ENCODE measurements at regions not wholly inside any gene's neighbourhood (a gene's known extent, or its start where the extent isn't known, plus 50 kb on each side); places are given as distances from the start of the nearest gene placed in this dataset.
A peak's percentile ranks its signal among the peaks of the same experiment; 100 is the strongest.

DNA sequence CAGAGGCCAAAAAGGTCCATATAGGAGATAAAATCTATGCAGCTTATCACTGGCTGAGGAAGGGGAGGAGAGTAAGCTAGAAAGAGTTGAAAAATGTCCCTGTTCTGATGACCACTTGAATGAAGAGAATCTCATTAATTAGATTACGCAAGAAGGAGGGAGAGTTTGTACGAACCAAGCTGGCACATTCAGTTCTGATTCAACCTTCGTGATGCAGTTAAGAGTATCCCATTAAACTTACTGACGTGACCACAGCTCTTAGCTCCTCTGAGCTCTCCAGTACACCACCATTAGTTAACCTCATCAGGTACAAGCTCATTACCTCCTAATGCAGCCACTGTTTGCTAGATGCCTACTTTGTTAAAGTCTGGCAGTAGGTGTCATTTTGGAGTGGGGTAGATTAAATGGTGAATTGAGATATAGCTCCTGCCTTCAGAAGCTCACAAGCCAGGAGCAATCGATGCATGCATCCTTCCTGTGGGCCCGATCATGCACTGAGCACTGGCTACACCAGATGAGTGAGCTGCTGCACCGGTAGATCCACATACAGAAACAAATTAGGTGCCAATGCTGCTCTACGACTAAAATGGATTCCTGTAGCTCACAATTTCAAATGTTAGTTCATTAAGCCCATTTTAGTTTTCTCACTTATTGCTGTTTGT is 458.3 kb downstream of the COG6 start:
- H3K27ac Mint-ChIP-seq, result no peak overlapping the region
- no peaks in the 10 kb centered on the region for H3K27me3 Mint-ChIP-seq
- peaks cover 6% of the 10 kb centered on the region for H3K36me3 Mint-ChIP-seq
- no peak for ATAC-seq
- peaks cover 30% of the 10 kb centered on the region for H3K4me1 Mint-ChIP-seq
- H3K4me3 Mint-ChIP-seq, result no peak overlapping the region
- H3K9me3 Mint-ChIP-seq (ENCODE audit: low read depth), result no peaks in the 10 kb centered on the region
- CTCF ChIA-PET, result interaction anchor here (1.0 kb wide), 1 partner anchor 9 kb away, joined by 3 read pairs; no protein-coding TSS in a partner anchor
- no peak for DNase-seq

DNA sequence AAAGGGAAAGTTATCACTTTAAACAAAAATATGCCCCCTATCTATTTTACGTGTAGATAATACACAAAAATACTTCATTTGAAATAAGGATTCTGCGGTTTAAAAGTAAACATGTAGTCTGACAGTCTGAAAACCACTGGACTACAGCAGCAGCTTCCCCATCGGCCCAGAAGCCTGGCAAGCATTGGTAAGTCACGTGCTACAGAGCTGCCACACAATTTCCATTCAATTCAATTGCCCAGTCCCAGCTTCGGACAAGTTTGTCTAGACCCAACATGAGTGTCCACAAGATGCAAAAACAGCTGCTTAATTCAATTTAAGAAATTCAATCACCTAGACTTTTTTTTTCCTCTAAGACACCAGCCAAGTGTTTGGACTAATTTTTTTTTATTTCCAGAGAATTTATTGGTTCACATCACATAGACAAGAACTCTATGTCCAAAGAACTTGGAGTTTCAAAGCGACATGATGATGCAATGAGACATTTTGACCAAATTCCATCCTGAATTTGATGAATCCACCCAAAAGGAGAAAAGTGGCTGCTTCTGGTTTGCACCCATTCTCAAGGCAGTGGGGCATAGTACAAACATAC is 458.9 kb downstream of the COG6 start:
- no peak overlapping the region for H3K4me3 Mint-ChIP-seq
- DNase-seq (no peak), ATAC-seq (no peak)
- H3K36me3 Mint-ChIP-seq, result peaks cover 8% of the 10 kb centered on the region
- no peak overlapping the region for H3K27ac Mint-ChIP-seq
- no peaks in the 10 kb centered on the region for H3K27me3 Mint-ChIP-seq
- H3K9me3 Mint-ChIP-seq (ENCODE audit: low read depth), result peaks cover 3% of the 10 kb centered on the region
- H3K4me1 Mint-ChIP-seq, result peaks cover 25% of the 10 kb centered on the region
- CTCF ChIA-PET, result interaction anchor here (0.9 to 1.0 kb wide), 2 partner anchors 9 to 45 kb away, joined by 3 read pairs; no protein-coding TSS in a partner anchor

DNA sequence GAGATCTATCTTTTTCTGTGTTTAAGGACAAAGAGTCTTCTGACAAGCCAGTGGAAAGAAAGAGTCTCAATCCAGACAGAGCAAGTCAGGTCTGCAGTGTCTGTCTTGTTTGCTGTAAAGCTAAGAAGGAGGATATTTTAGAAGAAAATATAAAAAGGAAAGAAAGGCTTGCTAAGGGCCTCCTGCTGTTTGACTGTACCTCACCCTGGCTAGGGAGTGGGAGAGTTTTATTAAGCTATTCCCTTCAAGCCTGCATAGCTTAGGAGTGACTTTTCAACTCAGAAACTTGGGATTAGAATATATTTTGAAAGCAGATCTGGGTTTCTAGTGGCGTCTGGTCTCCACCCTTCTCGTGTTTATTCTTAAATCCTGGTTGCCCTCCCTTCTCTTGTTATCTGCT is 460.0 kb downstream of the COG6 start:
- no peak for ATAC-seq
- H3K4me1 Mint-ChIP-seq, result peaks cover 20% of the 10 kb centered on the region
- CTCF ChIA-PET, result interaction anchor here (0.6 to 1.0 kb wide), 3 partner anchors 13 to 569 kb away, joined by 3 to 4 read pairs (median 3); no protein-coding TSS in a partner anchor
- peaks cover 8% of the 10 kb centered on the region for H3K36me3 Mint-ChIP-seq
- no peak for DNase-seq
- H3K27ac Mint-ChIP-seq, result peak overlapping the region; percentile 85
- peaks cover 9% of the 10 kb centered on the region for H3K9me3 Mint-ChIP-seq (ENCODE audit: low read depth)
- no peak overlapping the region for H3K4me3 Mint-ChIP-seq
- H3K27me3 Mint-ChIP-seq, result no peaks in the 10 kb centered on the region

DNA sequence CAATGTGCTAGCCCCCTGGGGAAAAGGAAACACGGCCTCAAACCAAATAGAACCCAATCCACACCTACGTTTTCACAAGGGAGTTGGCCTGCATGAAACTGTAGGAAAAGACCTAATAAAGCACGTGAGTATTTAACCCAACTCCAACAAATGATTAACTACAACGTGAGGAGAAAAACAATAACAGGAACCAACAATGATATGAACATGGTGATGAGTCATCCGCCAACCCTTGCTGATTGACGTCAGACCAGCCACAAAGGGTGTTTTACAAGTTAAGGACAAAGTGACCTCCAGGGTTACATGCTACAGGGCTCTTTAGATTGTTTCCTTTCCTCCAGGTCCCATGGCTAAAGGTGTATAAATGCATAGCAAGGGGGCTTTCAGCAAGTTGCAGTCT is 460.5 kb downstream of the COG6 start:
- Mint-ChIP-seq H3K27me3 (no peaks in the 10 kb centered on the region), H3K27ac (peak overlapping the region; percentile 85), H3K9me3 (ENCODE audit: low read depth) (peaks cover 9% of the 10 kb centered on the region), H3K4me3 (no peak overlapping the region), H3K4me1 (peaks cover 20% of the 10 kb centered on the region), H3K36me3 (peaks cover 8% of the 10 kb centered on the region)
- peak; percentile 78 for DNase-seq
- CTCF ChIA-PET, result interaction anchor here (0.9 to 1.0 kb wide), 2 partner anchors 12 to 70 kb away, joined by 3 to 4 read pairs; no protein-coding TSS in a partner anchor
- ATAC-seq, result peak; percentile 95

DNA sequence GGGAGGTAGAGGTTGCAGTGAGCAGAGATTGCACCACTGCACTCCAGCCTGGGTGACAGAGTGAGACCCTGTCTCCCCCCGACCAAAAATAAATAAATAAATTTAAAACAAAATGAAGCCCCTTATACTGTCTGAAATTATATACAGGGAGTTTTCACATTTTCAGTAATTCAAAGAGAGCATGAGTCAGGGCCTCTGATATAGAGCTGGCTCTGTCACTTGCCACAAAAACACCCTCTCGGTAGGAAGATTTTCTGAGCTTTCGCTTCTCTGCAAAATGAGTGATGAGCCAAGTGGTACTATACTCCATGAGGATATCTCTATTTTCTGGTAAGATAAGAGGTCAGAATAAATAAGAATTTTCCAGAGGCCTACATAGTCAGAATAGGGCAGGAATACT is 462.9 kb downstream of the COG6 start:
- ATAC-seq (no peak), DNase-seq (no peak)
- H3K36me3 Mint-ChIP-seq, result peaks cover 8% of the 10 kb centered on the region
- no peak overlapping the region for H3K27ac Mint-ChIP-seq
- H3K27me3 Mint-ChIP-seq, result no peaks in the 10 kb centered on the region
- H3K9me3 Mint-ChIP-seq (ENCODE audit: low read depth), result peaks cover 9% of the 10 kb centered on the region
- CTCF ChIA-PET, result no interaction called here
- H3K4me1 Mint-ChIP-seq, result peaks cover 20% of the 10 kb centered on the region
- no peak overlapping the region for H3K4me3 Mint-ChIP-seq

DNA sequence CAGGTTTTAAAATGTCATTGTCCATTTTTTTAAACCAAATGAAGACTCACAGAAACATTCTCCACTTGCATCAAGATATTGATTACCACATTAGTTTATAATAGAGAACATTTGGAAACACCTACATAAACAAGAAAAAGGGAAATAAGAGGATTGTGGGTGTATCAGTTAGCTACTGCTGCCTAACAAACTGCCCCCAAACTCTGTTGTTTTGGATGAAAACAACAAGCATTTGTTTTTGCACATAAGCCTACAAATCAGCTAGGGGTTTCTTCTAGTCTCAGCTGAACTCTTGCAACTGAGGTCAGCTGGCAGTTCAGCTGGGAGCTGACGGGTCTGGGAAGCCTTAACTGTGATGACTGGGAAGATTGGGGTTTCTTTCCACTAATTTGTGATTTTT is 464.4 kb downstream of the COG6 start:
- peaks cover 8% of the 10 kb centered on the region for H3K36me3 Mint-ChIP-seq

DNA sequence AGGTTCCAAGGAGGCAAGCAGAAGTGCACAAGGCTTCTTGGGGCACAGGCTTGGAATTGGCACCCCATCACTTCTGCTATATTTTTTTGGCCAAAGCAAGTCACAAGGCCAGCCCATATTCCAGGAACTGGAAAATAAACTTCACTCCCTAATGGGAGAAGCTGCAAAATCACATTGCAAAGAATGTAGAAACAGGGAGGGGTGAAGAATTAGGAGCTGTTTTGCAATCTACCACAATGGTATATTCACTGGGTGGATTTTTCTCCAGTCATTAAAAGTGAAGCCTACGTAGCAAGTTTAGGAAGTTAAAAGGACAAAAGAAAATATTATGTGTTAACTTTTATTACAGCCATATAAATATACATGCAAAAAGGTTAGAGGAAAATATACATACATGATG is 464.8 kb downstream of the COG6 start:
- Mint-ChIP-seq H3K27ac (no peak overlapping the region), H3K4me3 (no peak overlapping the region), H3K4me1 (peaks cover 22% of the 10 kb centered on the region), H3K36me3 (peaks cover 6% of the 10 kb centered on the region), H3K27me3 (no peaks in the 10 kb centered on the region), H3K9me3 (ENCODE audit: low read depth) (peaks cover 9% of the 10 kb centered on the region)
- no peak for ATAC-seq
- DNase-seq, result no peak
- CTCF ChIA-PET, result interaction anchor here (1.2 kb wide), 1 partner anchor 548 kb away, joined by 3 read pairs; no protein-coding TSS in a partner anchor

More for the DNA sequence above, 464.4 kb downstream of the COG6 start:
- Mint-ChIP-seq H3K9me3 (ENCODE audit: low read depth) (peaks cover 9% of the 10 kb centered on the region), H3K27me3 (no peaks in the 10 kb centered on the region), H3K4me3 (no peak overlapping the region), H3K27ac (no peak overlapping the region), H3K4me1 (peaks cover 20% of the 10 kb centered on the region)
- DNase-seq, result no peak
- CTCF ChIA-PET, result interaction anchor here (1.2 kb wide), 1 partner anchor 548 kb away, joined by 3 read pairs; no protein-coding TSS in a partner anchor
- no peak for ATAC-seq

DNA sequence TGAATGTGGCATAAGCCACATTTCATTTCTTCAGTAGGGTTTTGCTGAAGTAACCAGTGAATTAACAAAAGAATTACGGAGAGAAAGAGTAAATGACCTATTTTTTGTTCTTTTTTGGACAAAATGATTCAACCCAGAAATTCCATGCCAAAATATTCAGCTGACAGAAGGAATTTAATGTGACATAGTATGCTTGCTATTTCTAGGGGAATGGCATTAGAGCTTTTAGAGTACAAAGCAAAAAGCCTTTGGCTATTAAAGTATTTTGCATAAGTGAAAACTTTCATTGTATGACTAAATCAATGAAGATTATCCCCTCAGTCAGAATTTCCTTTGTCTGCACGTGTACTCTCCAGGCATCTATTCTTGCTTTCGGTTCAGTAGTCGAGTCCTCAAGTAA is 465.3 kb downstream of the COG6 start:
- H3K4me1 Mint-ChIP-seq, result peaks cover 21% of the 10 kb centered on the region
- peaks cover 6% of the 10 kb centered on the region for H3K36me3 Mint-ChIP-seq
- H3K27me3 Mint-ChIP-seq, result no peaks in the 10 kb centered on the region
- no peak overlapping the region for H3K27ac Mint-ChIP-seq
- ATAC-seq (no peak), DNase-seq (no peak)
- CTCF ChIA-PET, result interaction anchor here (1.2 kb wide), 1 partner anchor 547 kb away, joined by 3 read pairs; no protein-coding TSS in a partner anchor
- peaks cover 9% of the 10 kb centered on the region for H3K9me3 Mint-ChIP-seq (ENCODE audit: low read depth)
- no peak overlapping the region for H3K4me3 Mint-ChIP-seq

DNA sequence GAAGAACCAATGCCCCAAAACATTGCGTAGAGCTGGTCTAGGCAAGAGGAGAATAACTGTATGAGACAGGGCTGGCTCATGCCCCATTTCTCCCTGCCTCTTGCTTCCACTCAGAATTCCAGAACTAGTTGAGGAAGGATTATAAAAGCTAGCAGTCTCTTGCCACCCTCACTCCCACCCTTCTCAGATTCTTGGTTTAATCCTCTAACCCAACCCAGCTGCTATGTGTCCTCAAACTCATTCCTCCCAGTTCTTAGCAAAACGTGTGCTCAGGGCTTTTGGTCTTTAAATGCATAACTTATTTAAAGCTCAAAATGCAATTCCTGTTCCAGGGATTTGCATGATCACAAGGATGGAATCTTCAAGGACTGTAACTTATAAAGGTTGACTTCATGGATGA is 466.3 kb downstream of the COG6 start:
- H3K36me3 Mint-ChIP-seq, result peaks cover 4% of the 10 kb centered on the region
- peaks cover 18% of the 10 kb centered on the region for H3K4me1 Mint-ChIP-seq
- no peak overlapping the region for H3K27ac Mint-ChIP-seq
- H3K9me3 Mint-ChIP-seq (ENCODE audit: low read depth), result peaks cover 9% of the 10 kb centered on the region
- H3K27me3 Mint-ChIP-seq, result no peaks in the 10 kb centered on the region
- CTCF ChIA-PET, result no interaction called here
- DNase-seq (no peak), ATAC-seq (no peak)
- no peak overlapping the region for H3K4me3 Mint-ChIP-seq

DNA sequence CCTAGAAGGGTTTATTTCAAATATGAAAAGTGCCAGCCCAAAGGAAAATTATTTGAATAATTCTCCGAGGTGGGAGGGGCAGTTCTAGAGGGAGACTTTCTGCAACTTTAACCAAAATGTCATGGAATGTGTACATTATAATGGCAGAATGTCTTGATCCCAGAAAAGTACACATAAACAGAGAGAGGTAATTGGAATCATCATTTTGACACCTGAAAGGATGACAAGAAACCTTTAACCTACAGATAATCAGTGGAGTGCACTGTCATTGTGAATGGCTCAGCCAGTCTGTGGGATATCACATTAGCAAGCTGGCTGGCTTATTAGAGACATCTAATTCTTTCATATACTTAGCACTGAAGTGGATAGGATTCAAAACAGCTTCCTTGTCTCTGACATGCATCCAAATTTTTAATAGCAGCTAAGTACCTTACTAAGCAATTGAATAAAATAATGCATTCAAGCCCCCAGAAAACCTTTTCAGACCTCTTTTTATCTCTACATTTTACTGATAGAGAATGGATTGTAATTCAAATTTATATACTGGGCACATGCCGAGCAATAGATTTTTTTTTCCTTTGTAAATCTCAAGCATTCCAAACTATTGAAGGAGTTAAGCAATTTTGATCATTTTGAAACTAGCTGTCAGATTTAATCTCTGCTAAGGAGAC is 468.6 kb downstream of the COG6 start:
- CTCF ChIA-PET, result no interaction called here
- no peak overlapping the region for H3K4me3 Mint-ChIP-seq
- H3K4me1 Mint-ChIP-seq, result peaks cover 25% of the 10 kb centered on the region
- H3K27me3 Mint-ChIP-seq, result no peaks in the 10 kb centered on the region
- ATAC-seq (no peak), DNase-seq (no peak)
- H3K36me3 Mint-ChIP-seq, result peaks cover 8% of the 10 kb centered on the region
- H3K9me3 Mint-ChIP-seq (ENCODE audit: low read depth), result peaks cover 7% of the 10 kb centered on the region
- no peak overlapping the region for H3K27ac Mint-ChIP-seq

DNA sequence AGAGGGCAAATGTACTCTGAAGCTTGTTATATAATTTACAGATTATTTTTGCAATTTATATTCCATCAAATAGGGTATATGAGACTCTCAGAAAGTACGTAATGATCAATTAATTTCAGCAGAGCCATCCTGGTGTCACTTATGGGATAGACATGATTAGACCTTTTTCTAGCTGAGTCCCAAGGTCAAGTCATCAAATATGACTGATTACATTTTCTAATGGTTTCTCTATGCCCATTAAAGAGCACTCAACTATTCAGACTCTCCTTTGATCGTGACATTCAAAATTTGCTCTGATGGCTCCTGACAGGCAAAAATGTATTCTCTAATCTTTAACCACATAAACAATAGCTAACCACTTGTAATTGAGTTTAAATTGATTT is 469.2 kb downstream of the COG6 start:
- CTCF ChIA-PET, result no interaction called here

DNA sequence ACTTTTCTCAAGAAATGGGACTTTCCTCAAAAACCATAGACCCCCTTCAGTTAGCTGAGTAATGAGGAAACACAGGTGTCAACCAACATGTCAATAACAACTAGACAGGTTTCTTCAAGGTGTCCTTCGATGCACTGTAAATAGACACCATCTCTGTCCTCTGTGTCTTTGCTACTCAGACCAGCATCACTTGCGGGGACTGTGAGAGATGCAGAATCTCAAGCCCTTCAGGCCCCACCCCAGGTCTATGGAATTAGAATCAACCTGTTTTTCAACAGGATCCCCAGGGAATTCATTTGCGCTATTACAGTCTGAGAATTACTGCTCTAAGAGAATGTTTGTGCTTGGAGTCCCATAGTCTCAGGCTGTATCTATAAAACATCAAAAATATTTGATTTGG is 469.9 kb downstream of the COG6 start:
- Mint-ChIP-seq H3K4me3 (no peak overlapping the region), H3K27me3 (no peaks in the 10 kb centered on the region), H3K27ac (no peak overlapping the region), H3K36me3 (peaks cover 16% of the 10 kb centered on the region), H3K9me3 (ENCODE audit: low read depth) (peaks cover 3% of the 10 kb centered on the region), H3K4me1 (peaks cover 32% of the 10 kb centered on the region)
- ATAC-seq (no peak), DNase-seq (no peak)
- CTCF ChIA-PET, result interaction anchor here (0.7 to 1.1 kb wide), 2 partner anchors 93 to 208 kb away, joined by 3 read pairs; no protein-coding TSS in a partner anchor

More for the DNA sequence above, 469.2 kb downstream of the COG6 start:
- Mint-ChIP-seq H3K4me1 (peaks cover 30% of the 10 kb centered on the region), H3K9me3 (ENCODE audit: low read depth) (peaks cover 4% of the 10 kb centered on the region), H3K4me3 (no peak overlapping the region), H3K36me3 (peaks cover 10% of the 10 kb centered on the region), H3K27me3 (no peaks in the 10 kb centered on the region), H3K27ac (no peak overlapping the region)
- ATAC-seq (no peak), DNase-seq (no peak)

DNA sequence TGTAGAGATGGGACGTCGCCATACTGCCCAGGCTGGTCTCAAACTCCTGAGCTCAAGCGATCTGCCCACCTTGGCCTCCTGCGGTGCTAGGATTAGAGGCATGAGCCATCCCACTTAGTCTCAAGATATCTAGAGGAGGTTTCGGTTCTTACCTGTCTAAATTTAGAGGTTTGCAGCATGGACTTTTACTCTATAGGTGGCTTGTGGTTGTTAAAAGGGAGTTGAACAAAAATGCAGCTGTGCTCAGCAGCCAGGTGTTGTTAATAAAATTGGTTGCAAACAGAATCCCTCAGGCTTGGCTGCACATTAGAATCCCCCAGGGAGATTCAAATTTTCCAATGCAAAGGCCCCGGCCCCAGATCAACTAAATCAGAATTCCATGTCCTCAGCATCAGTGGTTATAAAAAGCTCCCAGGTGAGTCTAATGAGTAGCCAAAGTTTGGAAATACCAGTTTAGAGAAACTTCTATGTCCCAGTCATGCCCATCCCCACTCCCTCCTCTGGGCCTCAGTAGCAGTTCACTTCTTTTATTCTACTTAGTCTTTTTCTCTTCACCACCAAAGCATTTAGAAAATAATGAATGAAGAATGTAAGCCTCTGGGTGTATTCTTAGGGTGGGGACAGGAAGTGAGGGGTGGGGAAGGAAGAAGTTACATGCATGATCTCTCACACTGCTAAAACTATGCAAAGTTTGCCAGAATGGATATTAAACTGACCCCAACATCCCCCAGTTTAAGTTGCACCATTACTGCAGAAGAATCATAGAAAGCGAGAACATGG is 471.0 kb downstream of the COG6 start:
- ATAC-seq (no peak), DNase-seq (no peak)
- H3K4me3 Mint-ChIP-seq, result no peak overlapping the region
- peaks cover 35% of the 10 kb centered on the region for H3K4me1 Mint-ChIP-seq
- peaks cover 19% of the 10 kb centered on the region for H3K36me3 Mint-ChIP-seq
- peak overlapping the region; percentile 7 for H3K27ac Mint-ChIP-seq
- CTCF ChIA-PET, result interaction anchor here (1.1 kb wide), 2 partner anchors 79 to 92 kb away, joined by 3 read pairs; no protein-coding TSS in a partner anchor
- peaks cover 2% of the 10 kb centered on the region for H3K9me3 Mint-ChIP-seq (ENCODE audit: low read depth)
- H3K27me3 Mint-ChIP-seq, result no peaks in the 10 kb centered on the region

Data from activated CD8-positive, alpha-beta memory T cell treated with anti-CD3 and anti-CD28 coated beads, Interleukin-2, amount 10 ng/mL, durations not matched to agents 7 days and 5 days (primary cell).